IMR-90 (cell line): ENCODE measurements at regions not wholly inside any gene's neighbourhood (a gene's known extent, or its start where the extent isn't known, plus 50 kb on each side); places are given as distances from the start of the nearest gene placed in this dataset.

Experiments
- ATAC-seq: fragments of 200-7000 bp; cut with Tn5 transposase; 2 replicates; pipeline ENCODE4 v1.9.1; 2020; ENCODE audit warnings: low read depth, mild to moderate bottlenecking, moderate library complexity
- BruUV-seq: library from RNA; stranded (reverse); fragments of 400-500 nt; replicated peaks from 2 replicates; lab custom pipeline; 2021; lab: Mats Ljungman, UMichigan
- CTCF ChIA-PET: fragments of 300-600 bp; formaldehyde crosslinking; extraction: SDS; loops from one replicate; lab custom pipeline; 2021; ENCODE audit warnings: antibody characterized with exemption; lab: Yijun Ruan, JAX
- POLR2A ChIA-PET: fragments of 300-600 bp; sonication (Branson Sonifier 250); formaldehyde crosslinking; loops from one replicate; lab custom pipeline; 2022; ENCODE audit warnings: antibody characterized with exemption; ENCODE audit not compliant: unreplicated experiment; lab: Charles Lee
- DNase-seq: peaks from one replicate; pipeline ENCODE4 v3.0.0; 2013
- H2AFZ ChIP-seq: replicated peaks from 2 replicates; pipeline ENCODE3; 2013; ENCODE audit warnings: low read length, mild to moderate bottlenecking; ENCODE audit not compliant: poor library complexity
- H2AK5ac ChIP-seq: 2 replicates; pipeline ENCODE4 v1.6.1; 2013; ENCODE audit warnings: low read depth, low read length, inconsistent platforms
- H2AK9ac ChIP-seq: replicated peaks from 2 replicates; pipeline ENCODE3; 2013; ENCODE audit warnings: mild to moderate bottlenecking, low read depth, low read length, moderate library complexity; ENCODE audit not compliant: poor library complexity
- H2BK120ac ChIP-seq: 2 replicates; pipeline ENCODE4 v1.6.1; 2013; ENCODE audit warnings: low read depth, low read length, inconsistent platforms
- H2BK15ac ChIP-seq: 3 replicates; pipeline ENCODE4 v1.6.1; 2013; ENCODE audit warnings: low read depth, low read length, inconsistent platforms
- H2BK20ac ChIP-seq: 2 replicates; pipeline ENCODE4 v1.6.1; 2013; ENCODE audit warnings: low read depth, mild to moderate bottlenecking, inconsistent platforms, low read length, moderate library complexity
- H2BK5ac ChIP-seq: 2 replicates; pipeline ENCODE4 v1.6.1; 2013; ENCODE audit warnings: mild to moderate bottlenecking, low read depth, low read length, inconsistent platforms; ENCODE audit not compliant: poor library complexity, severe bottlenecking
- H3K14ac ChIP-seq: replicated peaks from 2 replicates; pipeline ENCODE4 v1.6.1; 2013; ENCODE audit warnings: low read depth, low read length, inconsistent platforms
- H3K18ac ChIP-seq: 2 replicates; pipeline ENCODE4 v1.6.1; 2013; ENCODE audit warnings: low read depth, low read length, control low read depth
- H3K23ac ChIP-seq: 2 replicates; pipeline ENCODE4 v1.6.1; 2013; ENCODE audit warnings: low read depth, low read length, inconsistent platforms
- H3K27ac ChIP-seq: 2 replicates; pipeline ENCODE4 v1.5.1; 2013; ENCODE audit warnings: mild to moderate bottlenecking, control low read depth, low read length; ENCODE audit not compliant: insufficient read depth
- H3K27me3 ChIP-seq: 2 replicates; pipeline ENCODE4 v1.6.1; 2013; ENCODE audit warnings: low read length; ENCODE audit not compliant: control insufficient read depth, insufficient read depth
- H3K36me3 ChIP-seq: 2 replicates; pipeline ENCODE4 v1.6.1; 2013; ENCODE audit warnings: low read length, mixed read lengths; ENCODE audit not compliant: control insufficient read depth, insufficient read depth
- H3K4ac ChIP-seq: 2 replicates; pipeline ENCODE4 v1.6.1; 2013; ENCODE audit warnings: low read depth, low read length, inconsistent platforms
- H3K4me1 ChIP-seq: 2 replicates; pipeline ENCODE4 v1.6.1; 2013; ENCODE audit warnings: low read length, mixed read lengths; ENCODE audit not compliant: control insufficient read depth, insufficient read depth
- H3K4me2 ChIP-seq: 2 replicates; pipeline ENCODE4 v1.6.1; 2013; ENCODE audit warnings: low read depth, mild to moderate bottlenecking, control low read depth, low read length, moderate library complexity
- H3K4me3 ChIP-seq: 2 replicates; pipeline ENCODE4 v1.5.1; 2013; ENCODE audit warnings: low read depth, mild to moderate bottlenecking, control low read depth, low read length, moderate library complexity; ENCODE audit not compliant: insufficient read depth
- H3K56ac ChIP-seq: 2 replicates; pipeline ENCODE4 v1.6.1; 2013; ENCODE audit warnings: low read length, inconsistent platforms; ENCODE audit not compliant: insufficient read depth; ENCODE audit errors: extremely low read depth
- H3K79me1 ChIP-seq, 2 experiments: 2 replicates each; pipeline ENCODE4 v1.6.1; 2013; ENCODE audit warnings: low read length in 2 of 2, inconsistent platforms in 1 of 2, low read depth in 1 of 2
- H3K9ac ChIP-seq: 2 replicates; pipeline ENCODE4 v1.6.1; 2013; ENCODE audit warnings: low read depth, low read length, control low read depth
- H3K9me1 ChIP-seq: 2 replicates; pipeline ENCODE4 v1.6.1; 2013; ENCODE audit warnings: low read length, inconsistent platforms; ENCODE audit not compliant: insufficient read depth
- H3K9me3 ChIP-seq: 2 replicates; pipeline ENCODE4 v1.6.1; 2013; ENCODE audit warnings: low read length; ENCODE audit not compliant: control insufficient read depth, insufficient read depth
- H4K20me1 ChIP-seq: 2 replicates; pipeline ENCODE4 v1.6.1; 2013; ENCODE audit warnings: low read length, inconsistent platforms; ENCODE audit not compliant: insufficient read depth
- H4K5ac ChIP-seq: 2 replicates; pipeline ENCODE4 v1.6.1; 2013; ENCODE audit warnings: mild to moderate bottlenecking, low read depth, low read length, control low read depth
- H4K8ac ChIP-seq, 2 experiments: 2 replicates each; pipeline ENCODE4 v1.6.1; 2013; ENCODE audit warnings: low read depth in 2 of 2, low read length in 2 of 2, control low read depth in 1 of 2, inconsistent platforms in 1 of 2
- H4K91ac ChIP-seq: 2 replicates; pipeline ENCODE4 v1.6.1; 2013; ENCODE audit warnings: low read depth, low read length, inconsistent platforms; ENCODE audit not compliant: insufficient read depth
- CEBPB ChIP-seq: IDR thresholded peaks from 2 replicates; pipeline ENCODE4 v1.6.1; 2012; ENCODE audit warnings: low read depth, low read length, improper control_type of control experiment
- CHD1 ChIP-seq: IDR thresholded peaks from 2 replicates; pipeline ENCODE4 v1.6.1; 2012; ENCODE audit warnings: low read depth, low read length, improper control_type of control experiment
- RAD21 ChIP-seq: IDR thresholded peaks from 2 replicates; pipeline ENCODE4 v1.6.1; 2012; ENCODE audit warnings: low read length, improper control_type of control experiment
- WGBS, 2 experiments: methylation state at CpG; one replicate each; pipeline versions ENCODE4 v1.1.5 to v1.1.7; 2013; ENCODE audit warnings: missing lambda C conversion rate in 2 of 2; ENCODE audit not compliant: insufficient read length in 1 of 2; ENCODE audit errors: extremely low coverage in 2 of 2; 5-methylcytosine and 5-hydroxymethylcytosine counted together
- dilution Hi-C: fragments of 300-500 bp; cut with HindIII; formaldehyde crosslinking; loops from one replicate; pipeline ENCODE4 v1.14.3; 2018; ENCODE audit warnings: low sequenced_read_pairs; ENCODE audit not compliant: unreplicated experiment
- in situ Hi-C: fragments of 300-500 bp; cut with MboI; formaldehyde crosslinking; loops from 3 replicates; pipeline ENCODE4 v1.14.3; 2019; ENCODE audit warnings: low sequenced_read_pairs, inconsistent platforms, mixed read lengths
- intact Hi-C: fragments of 100-400 bp; cut with micrococcal nuclease; formaldehyde crosslinking; loops from 2 replicates; pipeline ENCODE4 v1.10.0; 2022
- TF ChIP-seq, protein P1 (sequence below): conservative IDR thresholded peaks from 2 replicates; pipeline ENCODE4 v1.5.1; 2012; ENCODE audit warnings: mild to moderate bottlenecking, low read depth, low read length, improper control_type of control experiment

GRCh38 chr18:42525905-42526304 is 570.9 kb downstream of the PIK3C3 start:
- Histone ChIP-seq H3K18ac (no peak overlapping the region), H3K4me1 (no peaks in the 10 kb centered on the region), H3K14ac (no peak overlapping the region), H3K4me2 (no peak overlapping the region), H2AFZ (no peak overlapping the region), H3K27ac (no peak overlapping the region), H2BK20ac (no peak overlapping the region), H2AK5ac (no peak overlapping the region), H3K56ac (no peak overlapping the region), H3K9ac (no peak overlapping the region), H4K8ac (no peak overlapping the region), H3K79me1 (no peaks in the 10 kb centered on the region), H2BK15ac (no peak overlapping the region), H2BK5ac (no peak overlapping the region), H3K23ac (no peak overlapping the region), H2BK120ac (no peak overlapping the region), H2AK9ac (no peak overlapping the region), H3K9me1 (no peaks in the 10 kb centered on the region), H3K9me3 (peaks cover 3% of the 10 kb centered on the region), H3K36me3 (no peaks in the 10 kb centered on the region), H3K4me3 (no peak overlapping the region), H4K5ac (no peak overlapping the region), H4K91ac (no peak overlapping the region), H3K27me3 (no peaks in the 10 kb centered on the region), H4K20me1 (no peaks in the 10 kb centered on the region), H3K4ac (no peak overlapping the region)
- dilution Hi-C loops (no loop called here), in situ Hi-C loops (no loop called here), intact Hi-C loops (no loop called here)
- 0% methylated on average over 1 of the region's 2 CpGs; no CpG with 5 or more reads in 1 of the 2 experiments for WGBS, 2 experiments
- ATAC-seq (no peak), DNase-seq (no peak)
- ChIA-PET CTCF (no interaction called here), POLR2A (no interaction called here)
- no TSS peak for BruUV-seq
- TF ChIP-seq CHD1 (no peak), RAD21 (no peak), CEBPB (no peak)
- TF ChIP-seq, protein P1, sequence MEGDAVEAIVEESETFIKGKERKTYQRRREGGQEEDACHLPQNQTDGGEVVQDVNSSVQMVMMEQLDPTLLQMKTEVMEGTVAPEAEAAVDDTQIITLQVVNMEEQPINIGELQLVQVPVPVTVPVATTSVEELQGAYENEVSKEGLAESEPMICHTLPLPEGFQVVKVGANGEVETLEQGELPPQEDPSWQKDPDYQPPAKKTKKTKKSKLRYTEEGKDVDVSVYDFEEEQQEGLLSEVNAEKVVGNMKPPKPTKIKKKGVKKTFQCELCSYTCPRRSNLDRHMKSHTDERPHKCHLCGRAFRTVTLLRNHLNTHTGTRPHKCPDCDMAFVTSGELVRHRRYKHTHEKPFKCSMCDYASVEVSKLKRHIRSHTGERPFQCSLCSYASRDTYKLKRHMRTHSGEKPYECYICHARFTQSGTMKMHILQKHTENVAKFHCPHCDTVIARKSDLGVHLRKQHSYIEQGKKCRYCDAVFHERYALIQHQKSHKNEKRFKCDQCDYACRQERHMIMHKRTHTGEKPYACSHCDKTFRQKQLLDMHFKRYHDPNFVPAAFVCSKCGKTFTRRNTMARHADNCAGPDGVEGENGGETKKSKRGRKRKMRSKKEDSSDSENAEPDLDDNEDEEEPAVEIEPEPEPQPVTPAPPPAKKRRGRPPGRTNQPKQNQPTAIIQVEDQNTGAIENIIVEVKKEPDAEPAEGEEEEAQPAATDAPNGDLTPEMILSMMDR = no peak
